ENCODE measurements at regions not wholly inside any gene's neighbourhood (a gene's known extent, or its start where the extent isn't known, plus 50 kb on each side); places are given as distances from the start of the nearest gene placed in this dataset.

GRCh38 chr9:26193237-26193636 lies 515.0 kb upstream of the TUSC1 start:
- H3K36me3 ChIP-seq: no peaks in the 10 kb centered on the region
- no peak for DNase-seq
- H3K27me3 ChIP-seq: no peaks in the 10 kb centered on the region
- TF ChIP-seq, protein P1, sequence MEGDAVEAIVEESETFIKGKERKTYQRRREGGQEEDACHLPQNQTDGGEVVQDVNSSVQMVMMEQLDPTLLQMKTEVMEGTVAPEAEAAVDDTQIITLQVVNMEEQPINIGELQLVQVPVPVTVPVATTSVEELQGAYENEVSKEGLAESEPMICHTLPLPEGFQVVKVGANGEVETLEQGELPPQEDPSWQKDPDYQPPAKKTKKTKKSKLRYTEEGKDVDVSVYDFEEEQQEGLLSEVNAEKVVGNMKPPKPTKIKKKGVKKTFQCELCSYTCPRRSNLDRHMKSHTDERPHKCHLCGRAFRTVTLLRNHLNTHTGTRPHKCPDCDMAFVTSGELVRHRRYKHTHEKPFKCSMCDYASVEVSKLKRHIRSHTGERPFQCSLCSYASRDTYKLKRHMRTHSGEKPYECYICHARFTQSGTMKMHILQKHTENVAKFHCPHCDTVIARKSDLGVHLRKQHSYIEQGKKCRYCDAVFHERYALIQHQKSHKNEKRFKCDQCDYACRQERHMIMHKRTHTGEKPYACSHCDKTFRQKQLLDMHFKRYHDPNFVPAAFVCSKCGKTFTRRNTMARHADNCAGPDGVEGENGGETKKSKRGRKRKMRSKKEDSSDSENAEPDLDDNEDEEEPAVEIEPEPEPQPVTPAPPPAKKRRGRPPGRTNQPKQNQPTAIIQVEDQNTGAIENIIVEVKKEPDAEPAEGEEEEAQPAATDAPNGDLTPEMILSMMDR (IDR thresholded peaks at IDR 0.05): no peak
- no peaks in the 10 kb centered on the region for H3K4me1 ChIP-seq
- no peak overlapping the region for H3K4me3 ChIP-seq
- intact Hi-C loops (cut with DNase I): no loop called here
- H3K27ac ChIP-seq: no peak overlapping the region
- H3K9me3 ChIP-seq: no peaks in the 10 kb centered on the region
- H3K9ac ChIP-seq (ENCODE audit: low read depth in 2 of 2, low read length in 2 of 2): no peak overlapping the region

DNA sequence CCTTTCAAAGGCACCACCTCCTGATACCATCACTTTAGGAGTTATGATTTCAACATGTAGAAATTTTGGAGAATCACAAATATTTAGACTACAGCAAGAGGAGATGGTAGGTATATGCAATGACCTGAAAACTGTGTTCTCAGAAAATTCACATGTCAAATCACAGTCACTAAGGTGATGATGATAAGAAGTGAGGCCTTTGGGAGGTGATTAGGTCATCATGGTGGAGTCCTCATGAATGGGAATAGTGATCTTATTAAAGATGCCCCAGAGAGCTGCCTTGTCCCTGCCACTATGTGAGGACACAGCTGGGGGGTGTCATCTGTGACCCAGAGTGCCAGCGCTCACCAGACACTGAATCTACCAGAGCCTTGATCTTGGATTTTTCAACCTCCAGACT lies 513.5 kb upstream of the TUSC1 start:
- H3K27ac ChIP-seq: no peak overlapping the region
- no peak overlapping the region for H3K4me3 ChIP-seq
- H3K4me1 ChIP-seq: no peaks in the 10 kb centered on the region
- H3K27me3 ChIP-seq: no peaks in the 10 kb centered on the region
- H3K9me3 ChIP-seq: no peaks in the 10 kb centered on the region
- no peak for DNase-seq
- intact Hi-C loops (cut with DNase I): no loop called here
- no peak overlapping the region for H3K9ac ChIP-seq (ENCODE audit: low read depth in 2 of 2, low read length in 2 of 2)
- no peaks in the 10 kb centered on the region for H3K36me3 ChIP-seq
- TF ChIP-seq, protein P1 (IDR thresholded peaks at IDR 0.05): no peak

DNA sequence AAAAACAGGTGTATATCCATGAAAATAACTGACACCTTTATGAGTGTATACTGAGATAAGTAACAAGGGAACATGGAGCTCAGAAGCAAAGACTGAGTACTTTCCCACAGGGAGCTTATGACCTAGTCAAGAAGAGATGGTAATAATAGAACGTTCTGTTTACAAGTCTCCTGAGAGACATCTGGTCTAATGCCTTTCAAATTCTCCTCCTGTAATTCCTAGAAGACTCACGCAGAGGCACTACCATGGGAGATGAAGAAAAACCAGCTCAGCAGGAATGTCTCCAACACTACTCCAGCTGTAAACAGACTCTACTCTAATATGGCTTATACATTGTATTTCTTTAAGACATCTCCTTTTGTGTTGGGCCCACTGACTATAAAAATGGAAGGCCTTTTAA lies 503.6 kb upstream of the TUSC1 start:
- Histone ChIP-seq H3K36me3 (no peaks in the 10 kb centered on the region), H3K27ac (no peak overlapping the region), H3K9ac (ENCODE audit: low read depth in 2 of 2, low read length in 2 of 2) (no peak overlapping the region), H3K4me3 (no peak overlapping the region), H3K4me1 (no peaks in the 10 kb centered on the region), H3K27me3 (no peaks in the 10 kb centered on the region), H3K9me3 (no peaks in the 10 kb centered on the region)
- TF ChIP-seq, protein P1 (IDR thresholded peaks at IDR 0.05): no peak
- intact Hi-C loops (cut with DNase I): no loop called here
- DNase-seq: no peak

- TF ChIP-seq, protein P1 (IDR thresholded peaks at IDR 0.05): no peak
- H3K36me3 ChIP-seq: no peaks in the 10 kb centered on the region
- H3K9me3 ChIP-seq: no peaks in the 10 kb centered on the region
- no peak overlapping the region for H3K9ac ChIP-seq (ENCODE audit: low read depth in 2 of 2, low read length in 2 of 2)
- no peaks in the 10 kb centered on the region for H3K27me3 ChIP-seq
- no peak for DNase-seq
- H3K4me1 ChIP-seq: no peaks in the 10 kb centered on the region
- intact Hi-C loops (cut with DNase I): no loop called here
- no peak overlapping the region for H3K4me3 ChIP-seq
- no peak overlapping the region for H3K27ac ChIP-seq
These were observed 498.4 kb upstream of the TUSC1 start for GRCh38 chr9:26176628-26177027.

DNA sequence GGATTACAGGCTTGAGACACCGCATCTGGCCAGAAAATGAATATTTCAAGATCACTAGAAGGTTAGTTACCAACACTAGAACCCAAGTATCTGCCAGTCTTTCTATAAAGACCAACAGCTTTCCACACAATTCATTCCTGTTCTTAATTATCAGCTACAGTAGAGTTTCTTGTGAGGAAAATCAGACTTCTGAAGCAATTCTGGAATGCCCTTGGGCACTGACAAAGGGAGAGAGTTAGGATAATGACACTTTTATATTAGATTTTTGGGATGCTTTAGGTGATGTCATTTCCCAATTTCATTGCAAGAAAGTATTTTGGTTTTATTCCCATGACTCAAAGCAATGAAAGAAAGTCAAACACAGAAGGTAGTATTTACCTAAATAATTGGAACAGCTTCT lies 497.0 kb upstream of the TUSC1 start:
- no peak overlapping the region for H3K4me3 ChIP-seq
- H3K27ac ChIP-seq: no peak overlapping the region
- H3K9me3 ChIP-seq: no peaks in the 10 kb centered on the region
- intact Hi-C loops (cut with DNase I): no loop called here
- H3K4me1 ChIP-seq: no peaks in the 10 kb centered on the region
- H3K36me3 ChIP-seq: no peaks in the 10 kb centered on the region
- no peaks in the 10 kb centered on the region for H3K27me3 ChIP-seq
- H3K9ac ChIP-seq (ENCODE audit: low read depth in 2 of 2, low read length in 2 of 2): no peak overlapping the region
- TF ChIP-seq, protein P1 (IDR thresholded peaks at IDR 0.05): no peak
- no peak for DNase-seq

- H3K36me3 ChIP-seq: no peaks in the 10 kb centered on the region
- no peaks in the 10 kb centered on the region for H3K27me3 ChIP-seq
- DNase-seq: no peak
- TF ChIP-seq, protein P1 (IDR thresholded peaks at IDR 0.05): no peak
- intact Hi-C loops (cut with DNase I): no loop called here
- no peak overlapping the region for H3K9ac ChIP-seq (ENCODE audit: low read depth in 2 of 2, low read length in 2 of 2)
- H3K9me3 ChIP-seq: no peaks in the 10 kb centered on the region
- H3K4me3 ChIP-seq: no peak overlapping the region
- H3K4me1 ChIP-seq: no peaks in the 10 kb centered on the region
- H3K27ac ChIP-seq: no peak overlapping the region
These were observed 494.1 kb upstream of the TUSC1 start for GRCh38 chr9:26172301-26172700.
